ENCODE measurements at regions not wholly inside any gene's neighbourhood (a gene's known extent, or its start where the extent isn't known, plus 50 kb on each side); places are given as distances from the start of the nearest gene placed in this dataset.

- no peak for DNase-seq (ENCODE audit: extremely low spot score)
- ChIA-PET CTCF (no interaction called here), POLR2A (no interaction called here)
- TF ChIP-seq HDGF (IDR thresholded peaks at IDR 0.05; ENCODE audit: borderline replicate concordance) (no peak), SUZ12 (IDR thresholded peaks at IDR 0.05) (no peak), L3MBTL2 (conservative IDR thresholded peaks at IDR 0.05) (no peak), BHLHE40 (IDR thresholded peaks at IDR 0.05; ENCODE audit: borderline replicate concordance) (no peak), NFRKB (IDR thresholded peaks at IDR 0.05) (no peak), TARDBP (IDR thresholded peaks at IDR 0.05) (no peak), FOXA1 (IDR thresholded peaks at IDR 0.05) (no peak), ELF4 (IDR thresholded peaks at IDR 0.05) (no peak), ZNF384 (IDR thresholded peaks at IDR 0.05) (no peak), CTBP1 (IDR thresholded peaks at IDR 0.05; ENCODE audit: borderline replicate concordance) (no peak), ARNT (IDR thresholded peaks at IDR 0.05) (no peak), FOXM1 (IDR thresholded peaks at IDR 0.05; ENCODE audit: borderline replicate concordance) (no peak), PKNOX1 (IDR thresholded peaks at IDR 0.05) (no peak), LEF1 (IDR thresholded peaks at IDR 0.05; ENCODE audit: borderline replicate concordance) (no peak), FOXK2 (IDR thresholded peaks at IDR 0.05) (no peak), SP1 (IDR thresholded peaks at IDR 0.05) (no peak)
These were observed 934.8 kb upstream of the GYPC start for GRCh38 chr2:125721072-125721721.

- CTCF ChIA-PET = no interaction called here
- DNase-seq (ENCODE audit: extremely low spot score) = no peak
- TF ChIP-seq FOXM1 (IDR thresholded peaks at IDR 0.05; ENCODE audit: borderline replicate concordance) (no peak), HDGF (IDR thresholded peaks at IDR 0.05; ENCODE audit: borderline replicate concordance) (no peak), NFRKB (IDR thresholded peaks at IDR 0.05) (no peak), L3MBTL2 (conservative IDR thresholded peaks at IDR 0.05) (no peak), SP1 (IDR thresholded peaks at IDR 0.05) (no peak), LEF1 (IDR thresholded peaks at IDR 0.05; ENCODE audit: borderline replicate concordance) (no peak), ELF4 (IDR thresholded peaks at IDR 0.05) (no peak), PKNOX1 (IDR thresholded peaks at IDR 0.05) (no peak), FOXK2 (IDR thresholded peaks at IDR 0.05) (no peak), CTBP1 (IDR thresholded peaks at IDR 0.05; ENCODE audit: borderline replicate concordance) (no peak), BHLHE40 (IDR thresholded peaks at IDR 0.05; ENCODE audit: borderline replicate concordance) (no peak), ARNT (IDR thresholded peaks at IDR 0.05) (no peak), ZNF384 (IDR thresholded peaks at IDR 0.05) (no peak), SUZ12 (IDR thresholded peaks at IDR 0.05) (no peak)
- POLR2A ChIA-PET = no interaction called here
These were observed 925.0 kb upstream of the GYPC start for GRCh38 chr2:125730921-125731320.

- DNase-seq (ENCODE audit: extremely low spot score) = no peak
- ChIA-PET POLR2A (no interaction called here), CTCF (no interaction called here)
- TF ChIP-seq ELF4 (IDR thresholded peaks at IDR 0.05) (no peak), TARDBP (IDR thresholded peaks at IDR 0.05) (no peak), FOXM1 (IDR thresholded peaks at IDR 0.05; ENCODE audit: borderline replicate concordance) (no peak), NFRKB (IDR thresholded peaks at IDR 0.05) (no peak), PKNOX1 (IDR thresholded peaks at IDR 0.05) (no peak), FOXK2 (IDR thresholded peaks at IDR 0.05) (no peak), ARNT (IDR thresholded peaks at IDR 0.05) (no peak), BHLHE40 (IDR thresholded peaks at IDR 0.05; ENCODE audit: borderline replicate concordance) (no peak), CTBP1 (IDR thresholded peaks at IDR 0.05; ENCODE audit: borderline replicate concordance) (no peak), SP1 (IDR thresholded peaks at IDR 0.05) (no peak)
These were observed 919.7 kb upstream of the GYPC start for GRCh38 chr2:125736306-125736705.

GRCh38 chr2:125745514-125745913 is 910.4 kb upstream of the GYPC start:
- CTCF ChIA-PET = interaction anchor here (0.9 kb wide), 1 partner anchor 1031 kb away, joined by 3 read pairs; no protein-coding TSS in a partner anchor
- TF ChIP-seq SUZ12 (IDR thresholded peaks at IDR 0.05) (no peak), TARDBP (IDR thresholded peaks at IDR 0.05) (no peak), HDGF (IDR thresholded peaks at IDR 0.05; ENCODE audit: borderline replicate concordance) (no peak), BHLHE40 (IDR thresholded peaks at IDR 0.05; ENCODE audit: borderline replicate concordance) (no peak)
- peak; percentile 30 for DNase-seq (ENCODE audit: extremely low spot score)
- POLR2A ChIA-PET = no interaction called here

- no peak for DNase-seq (ENCODE audit: extremely low spot score)
- CTCF ChIA-PET = no interaction called here
- POLR2A ChIA-PET = no interaction called here
- TF ChIP-seq ARNT (IDR thresholded peaks at IDR 0.05) = no peak
- no peak for TF ChIP-seq ELF4 (IDR thresholded peaks at IDR 0.05)
- no peak for TF ChIP-seq BHLHE40 (IDR thresholded peaks at IDR 0.05; ENCODE audit: borderline replicate concordance)
- no peak for TF ChIP-seq CTBP1 (IDR thresholded peaks at IDR 0.05; ENCODE audit: borderline replicate concordance)
- no peak for TF ChIP-seq LEF1 (IDR thresholded peaks at IDR 0.05; ENCODE audit: borderline replicate concordance)
- TF ChIP-seq L3MBTL2 (conservative IDR thresholded peaks at IDR 0.05) = no peak
- no peak for TF ChIP-seq PKNOX1 (IDR thresholded peaks at IDR 0.05)
- no peak for TF ChIP-seq FOXM1 (IDR thresholded peaks at IDR 0.05; ENCODE audit: borderline replicate concordance)
- no peak for TF ChIP-seq SUZ12 (IDR thresholded peaks at IDR 0.05)
- no peak for TF ChIP-seq NFRKB (IDR thresholded peaks at IDR 0.05)
- no peak for TF ChIP-seq SP1 (IDR thresholded peaks at IDR 0.05)
- no peak for TF ChIP-seq HDGF (IDR thresholded peaks at IDR 0.05; ENCODE audit: borderline replicate concordance)
- TF ChIP-seq FOXA1 (IDR thresholded peaks at IDR 0.05) = no peak
- TF ChIP-seq FOXK2 (IDR thresholded peaks at IDR 0.05) = no peak
- no peak for TF ChIP-seq TARDBP (IDR thresholded peaks at IDR 0.05)
These were observed 909.4 kb upstream of the GYPC start for GRCh38 chr2:125746321-125747164.

Data from HEK293T (cell line).